NB4 (cell line): ENCODE measurements at regions not wholly inside any gene's neighbourhood (a gene's known extent, or its start where the extent isn't known, plus 50 kb on each side); places are given as distances from the start of the nearest gene placed in this dataset.
"Not testable (repeated sequence)": the region's sequence is repeated elsewhere in the genome, so short reads cannot be mapped to it uniquely, and the experiment has no call there.

Experiments used
- DNase-seq: peaks from one replicate; pipeline ENCODE4 v3.0.0; 2010; ENCODE audit warnings: low read depth
- H3K4me3 ChIP-seq: one replicate; pipeline ENCODE4 v1.5.1; 2011; ENCODE audit warnings: mild to moderate bottlenecking, low read depth, low read length, moderate library complexity
- CTCF ChIP-seq: IDR thresholded peaks from one replicate; pipeline ENCODE4 v1.5.1; 2012; ENCODE audit warnings: low read depth, low read length
- MAX ChIP-seq: IDR thresholded peaks from 2 replicates; pipeline ENCODE4 v1.6.1; 2011; ENCODE audit warnings: low read depth, low read length
- MYC ChIP-seq: IDR thresholded peaks from 2 replicates; pipeline ENCODE4 v1.6.1; 2011; ENCODE audit warnings: low read depth, low read length
- POLR2A ChIP-seq: IDR thresholded peaks from 2 replicates; pipeline ENCODE4 v1.6.1; 2011; ENCODE audit warnings: mild to moderate bottlenecking; ENCODE audit not compliant: insufficient read length; ENCODE audit errors: extremely low read depth

GRCh38 chr10:93224005-93224779 lies 150.5 kb downstream of the CYP26A1 start:
- DNase-seq = peak; percentile 41
- peak; percentile 45 for TF ChIP-seq CTCF
- TF ChIP-seq MAX = no peak
- no peak overlapping the region for H3K4me3 ChIP-seq

- TF ChIP-seq MYC (no peak), CTCF (no peak), MAX (no peak), POLR2A (no peak)
- H3K4me3 ChIP-seq = no peak overlapping the region
- DNase-seq = no peak
Measured at GRCh38 chr10:93225938-93226337, 152.2 kb downstream of the CYP26A1 start.

- no peak for TF ChIP-seq MYC
- no peak for TF ChIP-seq CTCF
- TF ChIP-seq MAX = no peak
- TF ChIP-seq POLR2A = no peak
- H3K4me3 ChIP-seq = no peak overlapping the region
- DNase-seq = no peak
Measured at GRCh38 chr10:93226619-93227018, 152.9 kb downstream of the CYP26A1 start.

GRCh38 chr10:93230596-93230995 lies 156.9 kb downstream of the CYP26A1 start:
- not testable (repeated sequence) for DNase-seq, H3K4me3 ChIP-seq

- not testable (repeated sequence) for DNase-seq, H3K4me3 ChIP-seq
Measured at GRCh38 chr10:93232159-93232558, 158.5 kb downstream of the CYP26A1 start.

- not testable (repeated sequence) for DNase-seq, H3K4me3 ChIP-seq
Measured at GRCh38 chr10:93234940-93235339, 161.2 kb downstream of the CYP26A1 start.

GRCh38 chr10:93235686-93236085 lies 162.0 kb downstream of the CYP26A1 start:
- no peak overlapping the region for H3K4me3 ChIP-seq
- TF ChIP-seq MAX (no peak), MYC (no peak), CTCF (no peak), POLR2A (no peak)
- DNase-seq = no peak
